NT2/D1 (cell line): ENCODE measurements at regions not wholly inside any gene's neighbourhood (a gene's known extent, or its start where the extent isn't known, plus 50 kb on each side); places are given as distances from the start of the nearest gene placed in this dataset.

Experiments used
- SUZ12 ChIP-seq: IDR thresholded peaks from 2 replicates; pipeline ENCODE4 v1.6.1; 2011; ENCODE audit not compliant: insufficient read length, insufficient read depth; ENCODE audit errors: extremely low read depth
- ZNF274 ChIP-seq: IDR thresholded peaks from 2 replicates; pipeline ENCODE4 v1.6.1; 2011; ENCODE audit warnings: mild to moderate bottlenecking, low read depth, low read length

DNA sequence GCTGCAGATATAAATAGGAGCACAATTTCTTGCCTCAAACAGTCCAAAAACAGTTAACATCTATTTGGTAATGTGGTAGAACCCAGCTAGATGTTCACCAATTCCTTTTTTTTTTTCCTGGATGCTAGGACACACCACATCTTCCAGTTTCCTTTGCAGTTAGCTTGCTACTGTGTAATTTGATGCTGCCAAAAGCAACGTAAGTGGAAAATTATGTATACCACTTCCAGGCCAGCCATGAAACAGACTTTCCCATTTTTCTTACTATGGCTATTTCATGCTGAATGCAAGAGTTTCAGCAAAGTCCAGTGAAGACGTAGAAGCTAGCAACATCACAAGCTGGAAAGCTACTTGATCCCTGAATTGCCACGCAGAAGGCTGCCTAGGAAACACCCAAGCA, 667.2 kb downstream of the TLE1 start:
- TF ChIP-seq SUZ12: no peak
- TF ChIP-seq ZNF274: no peak
